ENCODE measurements at regions not wholly inside any gene's neighbourhood (a gene's known extent, or its start where the extent isn't known, plus 50 kb on each side); places are given as distances from the start of the nearest gene placed in this dataset.
"Not testable (repeated sequence)": the region's sequence is repeated elsewhere in the genome, so short reads cannot be mapped to it uniquely, and the experiment has no call there.

DNA sequence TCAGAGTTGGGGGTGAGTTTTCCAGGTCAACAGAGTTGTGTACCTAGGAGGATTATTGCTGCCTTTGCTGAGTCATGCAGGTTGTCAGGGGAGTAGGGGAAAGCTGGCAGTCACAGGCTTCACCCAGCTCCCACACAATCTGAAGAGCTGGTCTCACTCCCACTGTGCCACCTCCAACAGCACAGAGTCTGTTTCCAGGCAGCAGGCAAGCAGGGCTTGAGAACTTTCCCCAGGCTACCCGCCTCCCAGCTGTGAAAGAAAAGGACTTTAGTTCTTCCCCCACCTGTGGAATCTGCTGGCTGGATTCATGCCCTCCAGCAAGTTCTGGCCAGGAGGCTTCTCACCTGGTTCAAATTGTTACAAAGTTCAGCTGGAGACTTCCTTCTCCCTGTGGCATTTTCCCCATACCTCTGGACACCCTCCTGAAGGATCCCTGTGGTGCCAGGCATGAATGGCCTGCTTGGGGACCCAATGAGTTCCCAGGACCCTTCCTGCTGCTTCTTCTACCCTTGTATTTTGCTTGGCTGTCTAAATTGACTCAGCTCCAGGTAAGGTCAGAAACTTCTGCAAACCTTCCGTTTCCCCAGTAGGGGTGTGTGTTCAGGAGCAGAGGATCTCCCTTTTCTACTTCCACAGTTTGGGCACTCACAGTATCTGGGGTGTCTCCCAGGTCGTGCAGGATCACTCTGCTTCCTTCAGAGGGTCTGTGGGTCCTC lies 378.1 kb upstream of the MAN1A1 start:
- BruUV-seq (replicated peaks), result no TSS peak
- peak; percentile 12 for DNase-seq
- peaks cover 2% of the 10 kb centered on the region for H3K9me3 Mint-ChIP-seq (ENCODE audit: low read depth, unreplicated experiment)
- H3K4me3 Mint-ChIP-seq (ENCODE audit: low read depth, unreplicated experiment), result no peak overlapping the region
- peaks cover 11% of the 10 kb centered on the region for H3K4me1 Mint-ChIP-seq (ENCODE audit: low read depth, unreplicated experiment)
- CTCF ChIA-PET, result interaction anchor here (0.6 to 0.8 kb wide), 3 partner anchors 10 to 598 kb away, joined by 3 read pairs; no protein-coding TSS in a partner anchor
- no peaks in the 10 kb centered on the region for H3K27me3 Mint-ChIP-seq (ENCODE audit: unreplicated experiment)
- TF ChIP-seq, protein P1, sequence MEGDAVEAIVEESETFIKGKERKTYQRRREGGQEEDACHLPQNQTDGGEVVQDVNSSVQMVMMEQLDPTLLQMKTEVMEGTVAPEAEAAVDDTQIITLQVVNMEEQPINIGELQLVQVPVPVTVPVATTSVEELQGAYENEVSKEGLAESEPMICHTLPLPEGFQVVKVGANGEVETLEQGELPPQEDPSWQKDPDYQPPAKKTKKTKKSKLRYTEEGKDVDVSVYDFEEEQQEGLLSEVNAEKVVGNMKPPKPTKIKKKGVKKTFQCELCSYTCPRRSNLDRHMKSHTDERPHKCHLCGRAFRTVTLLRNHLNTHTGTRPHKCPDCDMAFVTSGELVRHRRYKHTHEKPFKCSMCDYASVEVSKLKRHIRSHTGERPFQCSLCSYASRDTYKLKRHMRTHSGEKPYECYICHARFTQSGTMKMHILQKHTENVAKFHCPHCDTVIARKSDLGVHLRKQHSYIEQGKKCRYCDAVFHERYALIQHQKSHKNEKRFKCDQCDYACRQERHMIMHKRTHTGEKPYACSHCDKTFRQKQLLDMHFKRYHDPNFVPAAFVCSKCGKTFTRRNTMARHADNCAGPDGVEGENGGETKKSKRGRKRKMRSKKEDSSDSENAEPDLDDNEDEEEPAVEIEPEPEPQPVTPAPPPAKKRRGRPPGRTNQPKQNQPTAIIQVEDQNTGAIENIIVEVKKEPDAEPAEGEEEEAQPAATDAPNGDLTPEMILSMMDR (IDR thresholded peaks at IDR 0.05; ENCODE audit: unreplicated experiment), result no peak
- peak overlapping the region; percentile 66 for H3K27ac Mint-ChIP-seq (ENCODE audit: unreplicated experiment)
- no peaks in the 10 kb centered on the region for H3K36me3 Mint-ChIP-seq (ENCODE audit: insufficient read depth, unreplicated experiment)
- intact Hi-C loops (cut with micrococcal nuclease; ENCODE audit: unreplicated experiment), result no loop called here

DNA sequence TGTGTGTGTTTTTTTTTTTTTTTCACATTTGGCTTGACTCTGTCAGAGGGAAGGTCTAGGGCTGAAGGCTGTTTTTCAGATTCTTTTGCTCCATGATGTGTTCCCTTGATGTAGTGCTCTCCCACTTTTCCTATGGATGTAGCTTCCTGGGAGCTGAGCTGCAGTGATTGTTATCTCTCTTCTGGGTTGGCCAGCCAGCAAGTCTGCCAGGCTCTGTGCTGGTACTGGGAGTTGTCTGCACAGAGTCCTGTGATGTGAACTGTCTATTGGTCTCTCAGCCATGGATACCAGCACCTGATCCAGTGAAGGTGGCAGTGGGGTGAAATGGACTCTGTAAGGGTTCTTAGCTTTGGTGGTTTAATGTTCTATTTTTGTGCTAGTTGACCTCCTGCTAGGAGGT lies 377.4 kb upstream of the MAN1A1 start:
- CTCF ChIA-PET, result interaction anchor here (0.6 kb wide), 1 partner anchor 395 kb away, joined by 3 read pairs; no protein-coding TSS in a partner anchor
- intact Hi-C loops (cut with micrococcal nuclease; ENCODE audit: unreplicated experiment); BruUV-seq (replicated peaks); H3K36me3 Mint-ChIP-seq (ENCODE audit: insufficient read depth, unreplicated experiment); H3K9me3 Mint-ChIP-seq (ENCODE audit: low read depth, unreplicated experiment); H3K27ac Mint-ChIP-seq (ENCODE audit: unreplicated experiment); H3K4me3 Mint-ChIP-seq (ENCODE audit: low read depth, unreplicated experiment); DNase-seq; H3K27me3 Mint-ChIP-seq (ENCODE audit: unreplicated experiment): not testable (repeated sequence)
- H3K4me1 Mint-ChIP-seq (ENCODE audit: low read depth, unreplicated experiment), result peaks cover 11% of the 10 kb centered on the region

DNA sequence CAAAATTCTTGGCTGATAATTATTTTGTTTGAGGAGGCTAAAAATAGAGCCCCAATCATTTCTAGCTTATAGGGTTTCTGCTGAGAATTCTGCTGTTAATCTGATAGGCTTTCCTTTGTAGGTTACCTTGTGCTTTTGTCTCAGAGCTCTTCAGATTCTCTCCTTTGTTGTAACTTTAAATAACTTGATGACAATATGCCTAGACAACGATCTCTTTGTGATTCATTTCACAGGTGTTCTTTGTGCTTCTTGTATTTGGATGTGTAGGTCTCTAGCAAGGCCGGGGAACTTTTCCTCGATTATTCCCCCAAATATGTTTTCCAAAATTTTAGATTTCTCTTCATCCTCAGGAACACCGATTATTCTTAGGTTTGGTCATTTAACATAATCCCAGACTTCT lies 376.5 kb upstream of the MAN1A1 start:
- CTCF ChIA-PET, result no interaction called here
- peaks cover 11% of the 10 kb centered on the region for H3K4me1 Mint-ChIP-seq (ENCODE audit: low read depth, unreplicated experiment)
- DNase-seq, result no peak
- peaks cover 2% of the 10 kb centered on the region for H3K9me3 Mint-ChIP-seq (ENCODE audit: low read depth, unreplicated experiment)
- H3K27me3 Mint-ChIP-seq (ENCODE audit: unreplicated experiment), result no peaks in the 10 kb centered on the region
- TF ChIP-seq, protein P1 (IDR thresholded peaks at IDR 0.05; ENCODE audit: unreplicated experiment), result no peak
- no peak overlapping the region for H3K4me3 Mint-ChIP-seq (ENCODE audit: low read depth, unreplicated experiment)
- BruUV-seq (replicated peaks), result no TSS peak
- intact Hi-C loops (cut with micrococcal nuclease; ENCODE audit: unreplicated experiment), result no loop called here
- H3K27ac Mint-ChIP-seq (ENCODE audit: unreplicated experiment), result no peak overlapping the region
- H3K36me3 Mint-ChIP-seq (ENCODE audit: insufficient read depth, unreplicated experiment), result no peaks in the 10 kb centered on the region

DNA sequence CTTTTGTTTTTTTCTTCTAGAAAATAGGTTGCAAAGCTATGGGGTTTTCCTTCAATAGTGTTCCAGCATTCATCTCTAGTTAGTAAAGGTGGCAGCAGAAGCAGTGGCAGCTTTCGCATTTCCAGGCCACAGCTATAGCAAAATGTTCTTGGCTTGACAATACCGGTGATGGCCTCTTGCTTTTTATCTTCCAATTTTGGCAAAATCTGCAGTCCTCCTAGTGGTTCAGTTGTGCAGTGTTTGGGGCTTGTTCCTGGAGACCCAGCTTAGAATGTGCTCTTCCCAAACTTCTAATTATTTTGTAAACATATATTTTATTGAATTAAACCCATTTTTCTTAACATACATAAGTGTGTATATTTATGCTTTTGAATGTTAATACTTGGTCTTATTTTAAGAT lies 370.6 kb upstream of the MAN1A1 start:
- BruUV-seq (replicated peaks), result no TSS peak
- H3K27me3 Mint-ChIP-seq (ENCODE audit: unreplicated experiment), result no peaks in the 10 kb centered on the region
- no peak for DNase-seq
- H3K27ac Mint-ChIP-seq (ENCODE audit: unreplicated experiment), result no peak overlapping the region
- peaks cover 13% of the 10 kb centered on the region for H3K4me1 Mint-ChIP-seq (ENCODE audit: low read depth, unreplicated experiment)
- CTCF ChIA-PET, result interaction anchor here (0.6 kb wide), 1 partner anchor 182 kb away, joined by 3 read pairs; no protein-coding TSS in a partner anchor
- intact Hi-C loops (cut with micrococcal nuclease; ENCODE audit: unreplicated experiment), result no loop called here
- TF ChIP-seq, protein P1 (IDR thresholded peaks at IDR 0.05; ENCODE audit: unreplicated experiment), result no peak
- no peaks in the 10 kb centered on the region for H3K36me3 Mint-ChIP-seq (ENCODE audit: insufficient read depth, unreplicated experiment)
- peaks cover 2% of the 10 kb centered on the region for H3K9me3 Mint-ChIP-seq (ENCODE audit: low read depth, unreplicated experiment)
- H3K4me3 Mint-ChIP-seq (ENCODE audit: low read depth, unreplicated experiment), result no peak overlapping the region

DNA sequence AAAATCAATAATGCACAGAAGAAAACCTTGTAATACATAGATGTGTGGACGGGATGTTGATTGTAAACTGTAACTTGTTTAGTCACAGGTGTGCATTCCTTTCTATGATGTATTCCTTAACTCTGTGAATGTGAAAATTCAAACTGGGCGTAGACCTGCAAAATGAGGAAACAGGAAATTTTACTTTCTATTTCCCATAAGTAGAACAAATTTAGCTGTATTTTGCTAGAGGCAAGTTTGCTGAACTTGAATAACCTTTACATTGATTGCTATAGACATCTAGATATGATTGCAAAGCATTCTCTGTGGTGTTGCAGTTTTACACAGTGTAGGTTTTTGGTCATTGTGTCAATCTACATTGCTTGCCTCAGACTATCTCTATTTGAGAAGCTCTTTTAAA lies 368.4 kb upstream of the MAN1A1 start:
- DNase-seq, result no peak
- TF ChIP-seq, protein P1 (IDR thresholded peaks at IDR 0.05; ENCODE audit: unreplicated experiment), result no peak
- intact Hi-C loops (cut with micrococcal nuclease; ENCODE audit: unreplicated experiment), result no loop called here
- Mint-ChIP-seq H3K36me3 (ENCODE audit: insufficient read depth, unreplicated experiment) (no peaks in the 10 kb centered on the region), H3K27ac (ENCODE audit: unreplicated experiment) (no peak overlapping the region), H3K4me1 (ENCODE audit: low read depth, unreplicated experiment) (peaks cover 13% of the 10 kb centered on the region), H3K9me3 (ENCODE audit: low read depth, unreplicated experiment) (no peaks in the 10 kb centered on the region), H3K4me3 (ENCODE audit: low read depth, unreplicated experiment) (no peak overlapping the region), H3K27me3 (ENCODE audit: unreplicated experiment) (no peaks in the 10 kb centered on the region)
- no TSS peak for BruUV-seq (replicated peaks)
- CTCF ChIA-PET, result interaction anchor here (0.6 to 0.7 kb wide), 2 partner anchors 10 to 29 kb away, joined by 3 to 4 read pairs; no protein-coding TSS in a partner anchor

Measured in Calu3 (cell line).